Prostate gland (tissue), 2 donors: ENCODE measurements at regions not wholly inside any gene's neighbourhood (a gene's known extent, or its start where the extent isn't known, plus 50 kb on each side); places are given as distances from the start of the nearest gene placed in this dataset.

ENCODE experiments used
- CTCF ChIP-seq, 4 experiments: fragments of 200-600 bp in 2 of 4; fragments of 450-650 bp in 2 of 4; sonication (generic) in 2 of 4; IDR thresholded peaks; 1 replicate in 3 of 4; 2 replicates in 1 of 4; pipeline ENCODE4 v1.5.1; 2016 to 2019; ENCODE audit warnings: antibody characterized with exemption in 4 of 4, mild to moderate bottlenecking in 2 of 4, moderate library complexity in 2 of 4
- POLR2A ChIP-seq: fragments of 450-650 bp; IDR thresholded peaks from one replicate; pipeline ENCODE4 v1.6.1; 2016; ENCODE audit warnings: antibody characterized with exemption, mild to moderate bottlenecking
- POLR2AphosphoS5 ChIP-seq: sonication (generic); formaldehyde crosslinking; IDR thresholded peaks from one replicate; pipeline ENCODE4 v1.6.1; 2017; ENCODE audit warnings: antibody characterized with exemption

- no peak for TF ChIP-seq CTCF (IDR thresholded peaks at IDR 0.05)
- no peak for TF ChIP-seq POLR2A
- no peak for TF ChIP-seq POLR2AphosphoS5
These were observed 202.8 kb upstream of the FOXQ1 start for GRCh38 chr6:1109134-1109533.
